Bronchial epithelial cell (primary cell): ENCODE measurements at regions not wholly inside any gene's neighbourhood (a gene's known extent, or its start where the extent isn't known, plus 50 kb on each side); places are given as distances from the start of the nearest gene placed in this dataset.

Experiments used
- DNase-seq: peaks from one replicate; pipeline ENCODE4 v3.0.0-alpha.2; 2010; ENCODE audit warnings: low read depth
- FAIRE-seq: peaks from 2 replicates; lab custom pipeline; 2011; peaks lifted over from hg19 to GRCh38; lab: Jason Lieb, UNC
- H3K27me3 ChIP-seq: 2 replicates; pipeline ENCODE4 v1.5.1; 2011; ENCODE audit warnings: low read length; ENCODE audit not compliant: control insufficient read depth, insufficient read depth
- H3K36me3 ChIP-seq: 2 replicates; pipeline ENCODE4 v1.5.1; 2011; ENCODE audit warnings: low read length; ENCODE audit not compliant: control insufficient read depth, insufficient read depth
- H3K4me3 ChIP-seq: 2 replicates; pipeline ENCODE4 v1.5.1; 2011; ENCODE audit warnings: mild to moderate bottlenecking, low read depth, low read length, control low read depth
- CTCF ChIP-seq: IDR thresholded peaks from 2 replicates; pipeline ENCODE4 v1.5.1; 2011; ENCODE audit warnings: mild to moderate bottlenecking, moderate library complexity, low read length, control low read depth, inconsistent platforms; ENCODE audit not compliant: insufficient read depth, severe bottlenecking

GRCh38 chrX:134716620-134717012 is 58.3 kb upstream of the PLAC1 start:
- no peak for TF ChIP-seq CTCF
- Histone ChIP-seq H3K27me3 (no peaks in the 10 kb centered on the region), H3K36me3 (no peaks in the 10 kb centered on the region), H3K4me3 (no peak overlapping the region)
- FAIRE-seq (no peak), DNase-seq (no peak)

- no peak for FAIRE-seq
- Histone ChIP-seq H3K4me3 (no peak overlapping the region), H3K27me3 (no peaks in the 10 kb centered on the region), H3K36me3 (no peaks in the 10 kb centered on the region)
- TF ChIP-seq CTCF: no peak
- no peak for DNase-seq
These were observed 57.8 kb upstream of the PLAC1 start for GRCh38 chrX:134715930-134716619.

DNA sequence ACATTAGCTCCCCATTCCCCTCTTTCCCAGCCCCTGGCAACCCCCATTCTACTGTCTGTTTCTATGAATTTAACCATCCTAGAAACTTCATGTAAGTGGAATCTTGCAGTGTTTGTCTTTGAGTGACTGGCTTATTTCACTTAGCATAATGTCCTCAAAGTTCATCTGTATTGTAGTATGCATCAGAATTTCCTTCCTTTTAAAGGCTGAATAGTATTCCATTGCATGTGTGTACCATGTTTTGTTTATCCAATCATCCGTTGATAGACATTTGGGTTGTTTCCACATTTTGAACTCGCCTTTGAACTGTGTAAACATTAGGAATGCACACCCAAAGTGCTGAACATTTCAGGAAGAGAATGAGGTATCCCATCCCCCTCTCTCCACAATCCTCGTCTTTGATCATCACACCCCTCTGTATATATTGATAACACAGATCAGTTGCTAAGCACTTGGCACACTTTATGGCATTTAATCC is 56.4 kb upstream of the PLAC1 start:
- no peak overlapping the region for H3K4me3 ChIP-seq
- no peak for FAIRE-seq

DNA sequence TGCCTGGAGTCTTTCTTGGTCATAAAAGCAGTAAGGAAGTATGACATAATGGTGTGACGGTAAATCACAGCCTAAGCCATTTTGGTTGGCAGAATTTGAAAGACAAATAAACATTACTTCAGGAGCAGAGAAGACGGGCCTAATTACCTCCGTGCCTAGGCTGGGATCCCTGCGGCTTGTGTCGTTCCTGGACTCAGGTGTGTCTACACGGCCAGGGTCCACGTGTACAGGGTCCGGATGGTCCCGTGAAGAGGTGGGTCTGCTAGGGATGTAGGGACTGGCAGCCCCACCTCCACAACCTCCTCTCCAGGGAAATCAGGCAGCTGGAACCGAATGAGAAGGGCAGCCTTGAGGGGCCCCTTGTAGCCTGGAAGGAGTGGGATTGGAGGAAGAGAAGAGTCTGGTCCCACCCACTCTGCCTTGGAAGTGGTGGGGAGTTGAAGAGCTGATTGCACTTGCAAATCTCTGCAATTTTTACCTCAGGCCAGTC is 55.4 kb upstream of the PLAC1 start:
- H3K27me3 ChIP-seq: no peaks in the 10 kb centered on the region
- FAIRE-seq (no peak), DNase-seq (no peak)
- H3K36me3 ChIP-seq: no peaks in the 10 kb centered on the region
- H3K4me3 ChIP-seq: no peak overlapping the region
- TF ChIP-seq CTCF: no peak

More for the DNA sequence above, 56.4 kb upstream of the PLAC1 start:
- Histone ChIP-seq H3K36me3 (no peaks in the 10 kb centered on the region), H3K27me3 (no peaks in the 10 kb centered on the region)
- no peak for DNase-seq
- TF ChIP-seq CTCF: no peak

- FAIRE-seq (no peak), DNase-seq (no peak)
- no peak overlapping the region for H3K4me3 ChIP-seq
- TF ChIP-seq CTCF: no peak
- H3K27me3 ChIP-seq: no peaks in the 10 kb centered on the region
- H3K36me3 ChIP-seq: no peaks in the 10 kb centered on the region
These were observed 54.0 kb upstream of the PLAC1 start for GRCh38 chrX:134712272-134712671.
